ENCODE measurements at regions not wholly inside any gene's neighbourhood (a gene's known extent, or its start where the extent isn't known, plus 50 kb on each side); places are given as distances from the start of the nearest gene placed in this dataset.

DNA sequence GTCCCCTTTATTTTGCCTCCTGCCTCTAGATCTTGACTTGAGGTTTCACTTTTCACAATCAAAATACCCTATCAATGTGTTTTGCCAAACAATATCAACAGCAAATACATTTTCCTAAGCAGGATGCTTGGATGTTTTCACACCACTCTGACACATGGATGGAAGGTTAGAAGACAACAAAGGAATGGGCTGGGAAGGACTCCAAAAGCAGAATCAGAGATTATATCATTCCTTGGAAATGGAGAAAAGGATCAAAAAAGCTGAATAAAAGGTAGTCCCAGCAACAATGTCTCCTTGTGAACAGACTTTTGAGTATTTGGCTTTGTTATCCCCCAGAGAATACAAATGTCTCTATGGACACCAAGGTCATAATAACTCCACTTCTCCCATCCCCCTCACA, 170.8 kb downstream of the ETAA1 start:
- no peak for TF ChIP-seq POLR2AphosphoS5 (IDR thresholded peaks at IDR 0.05; ENCODE audit: borderline replicate concordance, low read depth, low read length)
- TF ChIP-seq EZH2 (IDR thresholded peaks at IDR 0.05), result no peak
- no peak for TF ChIP-seq FOXP2 (optimal IDR thresholded peaks at IDR 0.05; ENCODE audit: control extremely low read depth, extremely low read length, insufficient read depth)

Data from SK-N-MC (cell line).